Activated B cell treated with CpG ODN at 0.5 μM for 24 hours (primary cell): ENCODE measurements at regions not wholly inside any gene's neighbourhood (a gene's known extent, or its start where the extent isn't known, plus 50 kb on each side); places are given as distances from the start of the nearest gene placed in this dataset.

Experiments
- ATAC-seq: fragments of 200-7000 bp; cut with Tn5 transposase; one replicate; pipeline ENCODE4 v1.10.0; 2021; ENCODE audit warnings: low read depth, mild to moderate bottlenecking, moderate library complexity
- CTCF ChIA-PET: fragments of 350-600 bp; sonication (Branson Sonifier 250); formaldehyde crosslinking; loops from one replicate; lab custom pipeline; 2021; ENCODE audit warnings: antibody characterized with exemption; lab: Charles Lee
- POLR2A ChIA-PET: fragments of 350-600 bp; sonication (Branson Sonifier 250); formaldehyde crosslinking; loops from one replicate; lab custom pipeline; 2021; ENCODE audit warnings: antibody characterized with exemption; lab: Charles Lee
- DNase-seq: peaks from one replicate; pipeline ENCODE4 v3.0.0; 2022
- H3K27ac Mint-ChIP-seq: one replicate; pipeline ENCODE4 v1.8.0; 2020; ENCODE audit warnings: mixed read lengths
- H3K27me3 Mint-ChIP-seq: one replicate; pipeline ENCODE4 v1.8.0; 2021; ENCODE audit warnings: mixed read lengths
- H3K36me3 Mint-ChIP-seq: one replicate; pipeline ENCODE4 v1.8.0; 2021; ENCODE audit warnings: low read depth, mixed read lengths
- H3K4me1 Mint-ChIP-seq: one replicate; pipeline ENCODE4 v1.8.0; 2021; ENCODE audit warnings: mixed read lengths
- H3K4me3 Mint-ChIP-seq: one replicate; pipeline ENCODE4 v1.8.0; 2020; ENCODE audit warnings: mild to moderate bottlenecking, mixed read lengths
- H3K9me3 Mint-ChIP-seq: one replicate; pipeline ENCODE4 v1.8.0; 2020; ENCODE audit warnings: mixed read lengths
- intact Hi-C: fragments of 100-400 bp; cut with micrococcal nuclease; formaldehyde crosslinking; loops from one replicate; pipeline ENCODE4 v1.15.1; 2024
- TF ChIP-seq, protein P1 (sequence below): fragments of 200-600 bp; IDR thresholded peaks from one replicate; pipeline ENCODE4 v1.8.0; 2022; ENCODE audit warnings: antibody characterized with exemption, mild to moderate bottlenecking

DNA sequence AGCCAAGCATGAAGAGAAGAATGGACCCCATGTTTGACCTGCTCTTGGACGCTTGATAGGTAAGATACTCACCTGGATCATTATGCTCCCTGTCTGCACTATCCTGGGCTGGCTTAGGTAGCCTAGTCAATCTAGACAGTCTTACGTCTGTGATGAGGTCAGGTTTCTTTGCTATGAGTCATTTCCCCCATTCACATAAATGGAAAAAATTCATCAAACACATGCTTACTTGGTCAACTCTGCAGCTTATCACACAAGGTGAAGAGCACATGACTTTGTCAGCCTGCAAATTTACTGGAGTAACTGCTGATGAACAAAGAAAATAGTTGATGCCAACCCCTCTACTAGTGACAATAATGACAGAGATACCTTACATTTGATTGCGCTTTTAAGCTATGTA is 170.0 kb downstream of the NUFIP1 start:
- Mint-ChIP-seq H3K36me3 (no peaks in the 10 kb centered on the region), H3K27me3 (peaks cover 2% of the 10 kb centered on the region), H3K9me3 (no peaks in the 10 kb centered on the region), H3K27ac (no peak overlapping the region), H3K4me3 (no peak overlapping the region), H3K4me1 (no peaks in the 10 kb centered on the region)
- intact Hi-C loops, result no loop called here
- ChIA-PET POLR2A (no interaction called here), CTCF (no interaction called here)
- DNase-seq (no peak), ATAC-seq (peak; percentile 28)
- TF ChIP-seq, protein P1, sequence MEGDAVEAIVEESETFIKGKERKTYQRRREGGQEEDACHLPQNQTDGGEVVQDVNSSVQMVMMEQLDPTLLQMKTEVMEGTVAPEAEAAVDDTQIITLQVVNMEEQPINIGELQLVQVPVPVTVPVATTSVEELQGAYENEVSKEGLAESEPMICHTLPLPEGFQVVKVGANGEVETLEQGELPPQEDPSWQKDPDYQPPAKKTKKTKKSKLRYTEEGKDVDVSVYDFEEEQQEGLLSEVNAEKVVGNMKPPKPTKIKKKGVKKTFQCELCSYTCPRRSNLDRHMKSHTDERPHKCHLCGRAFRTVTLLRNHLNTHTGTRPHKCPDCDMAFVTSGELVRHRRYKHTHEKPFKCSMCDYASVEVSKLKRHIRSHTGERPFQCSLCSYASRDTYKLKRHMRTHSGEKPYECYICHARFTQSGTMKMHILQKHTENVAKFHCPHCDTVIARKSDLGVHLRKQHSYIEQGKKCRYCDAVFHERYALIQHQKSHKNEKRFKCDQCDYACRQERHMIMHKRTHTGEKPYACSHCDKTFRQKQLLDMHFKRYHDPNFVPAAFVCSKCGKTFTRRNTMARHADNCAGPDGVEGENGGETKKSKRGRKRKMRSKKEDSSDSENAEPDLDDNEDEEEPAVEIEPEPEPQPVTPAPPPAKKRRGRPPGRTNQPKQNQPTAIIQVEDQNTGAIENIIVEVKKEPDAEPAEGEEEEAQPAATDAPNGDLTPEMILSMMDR, result no peak

DNA sequence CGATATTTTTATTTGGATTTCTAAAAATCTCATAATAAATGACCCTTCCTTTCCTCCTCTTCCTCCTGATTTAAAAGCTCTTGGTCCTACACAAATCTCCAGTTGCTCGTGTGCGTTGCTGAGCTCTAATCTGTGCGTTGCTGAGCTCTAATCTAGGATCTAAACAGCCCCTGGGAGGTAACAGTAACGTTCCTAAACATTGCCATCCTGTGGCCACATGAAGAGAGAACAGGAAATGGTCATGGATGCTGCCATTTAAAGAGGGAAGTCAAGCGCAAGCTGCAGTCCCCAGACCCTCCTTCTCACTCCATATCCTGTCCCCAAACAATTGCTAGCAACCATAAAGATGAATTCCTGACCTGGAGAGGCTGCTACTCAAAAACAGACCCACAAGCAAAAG is 170.8 kb downstream of the NUFIP1 start:
- H3K27me3 Mint-ChIP-seq, result peaks cover 2% of the 10 kb centered on the region
- CTCF ChIA-PET, result interaction anchor here (0.9 kb wide), 1 partner anchor 125 kb away, joined by 4 read pairs; no protein-coding TSS in a partner anchor
- H3K4me1 Mint-ChIP-seq, result no peaks in the 10 kb centered on the region
- ATAC-seq, result no peak
- H3K4me3 Mint-ChIP-seq, result no peak overlapping the region
- DNase-seq, result no peak
- intact Hi-C loops, result no loop called here
- H3K9me3 Mint-ChIP-seq, result no peaks in the 10 kb centered on the region
- POLR2A ChIA-PET, result no interaction called here
- no peak overlapping the region for H3K27ac Mint-ChIP-seq
- TF ChIP-seq, protein P1, result no peak
- no peaks in the 10 kb centered on the region for H3K36me3 Mint-ChIP-seq

DNA sequence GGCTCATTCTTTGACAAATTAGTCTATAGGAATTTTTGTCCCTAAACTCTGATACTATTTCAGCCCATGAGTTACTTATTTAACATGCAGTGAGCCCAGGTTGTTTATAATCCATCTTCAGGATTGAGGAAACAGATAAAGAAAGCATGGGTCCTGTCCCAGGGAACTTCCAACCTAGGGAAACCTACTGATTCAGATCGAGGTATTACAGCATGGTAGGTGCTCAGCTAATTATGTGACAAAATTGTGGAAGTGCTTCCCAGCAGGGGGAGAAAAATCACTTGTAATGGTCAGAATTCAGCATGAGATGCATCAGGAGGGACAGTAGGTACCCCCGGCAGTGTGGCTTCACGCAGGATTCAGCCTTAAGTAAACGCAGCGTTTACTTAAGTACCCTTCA is 171.3 kb downstream of the NUFIP1 start:
- Mint-ChIP-seq H3K27ac (no peak overlapping the region), H3K4me3 (no peak overlapping the region), H3K9me3 (no peaks in the 10 kb centered on the region), H3K36me3 (no peaks in the 10 kb centered on the region), H3K4me1 (no peaks in the 10 kb centered on the region), H3K27me3 (peaks cover 2% of the 10 kb centered on the region)
- ATAC-seq (no peak), DNase-seq (no peak)
- ChIA-PET CTCF (interaction anchor here (0.9 kb wide), 1 partner anchor 125 kb away, joined by 4 read pairs; no protein-coding TSS in a partner anchor), POLR2A (no interaction called here)
- TF ChIP-seq, protein P1, result no peak
- intact Hi-C loops, result no loop called here

GRCh38 chr13:44817131-44817671 is 172.1 kb downstream of the NUFIP1 start:
- intact Hi-C loops, result no loop called here
- no peak for DNase-seq
- no peak for ATAC-seq
- Mint-ChIP-seq H3K27me3 (peaks cover 2% of the 10 kb centered on the region), H3K4me3 (no peak overlapping the region), H3K4me1 (no peaks in the 10 kb centered on the region), H3K36me3 (no peaks in the 10 kb centered on the region), H3K9me3 (no peaks in the 10 kb centered on the region), H3K27ac (no peak overlapping the region)
- ChIA-PET CTCF (interaction anchor here (1.0 kb wide), 1 partner anchor 334 kb away, joined by 3 read pairs; no protein-coding TSS in a partner anchor), POLR2A (no interaction called here)
- TF ChIP-seq, protein P1, result no peak

DNA sequence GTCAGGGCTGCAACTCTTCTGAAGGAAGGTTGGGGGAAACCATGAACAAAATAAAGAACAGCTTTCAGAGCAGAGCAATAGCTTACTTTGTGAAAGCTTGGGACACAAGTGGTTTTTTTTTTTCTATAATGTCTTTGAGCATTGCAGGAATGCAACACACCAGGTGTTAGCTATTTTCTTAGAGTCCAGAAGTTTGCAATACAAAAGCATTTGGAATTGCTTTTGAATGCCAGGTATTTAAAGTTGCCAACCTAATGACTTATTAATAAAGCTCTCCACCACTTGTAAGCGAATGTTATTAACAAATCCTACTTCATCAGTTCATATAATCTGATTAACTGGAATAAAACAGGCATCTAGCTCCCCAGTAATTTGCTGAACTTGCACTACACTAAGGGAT is 172.6 kb downstream of the NUFIP1 start:
- Mint-ChIP-seq H3K4me3 (no peak overlapping the region), H3K9me3 (no peaks in the 10 kb centered on the region), H3K4me1 (no peaks in the 10 kb centered on the region), H3K27ac (no peak overlapping the region), H3K27me3 (peaks cover 2% of the 10 kb centered on the region), H3K36me3 (no peaks in the 10 kb centered on the region)
- TF ChIP-seq, protein P1, result no peak
- ChIA-PET CTCF (interaction anchor here (1.0 kb wide), 1 partner anchor 334 kb away, joined by 3 read pairs; no protein-coding TSS in a partner anchor), POLR2A (no interaction called here)
- DNase-seq (no peak), ATAC-seq (no peak)
- intact Hi-C loops, result no loop called here
